GM12878 (cell line): ENCODE measurements at regions not wholly inside any gene's neighbourhood (a gene's known extent, or its start where the extent isn't known, plus 50 kb on each side); places are given as distances from the start of the nearest gene placed in this dataset.

ENCODE experiments used
- ATAC-seq: fragments of 200-7000 bp; cut with Tn5 transposase; 3 replicates; pipeline ENCODE4 v1.9.1; 2020; ENCODE audit warnings: mild to moderate bottlenecking, moderate library complexity
- BruUV-seq: library from RNA; stranded (reverse); fragments of 400-500 nt; replicated peaks from 2 replicates; lab custom pipeline; 2021; lab: Mats Ljungman, UMichigan
- CTCF ChIA-PET: fragments of 300-600 bp; sonication (Branson Sonifier 250); formaldehyde crosslinking; extraction: SDS; loops from one replicate; lab custom pipeline; 2021; ENCODE audit warnings: inconsistent platforms; lab: Yijun Ruan, JAX
- POLR2A ChIA-PET: fragments of 350-600 bp; formaldehyde crosslinking; extraction: SDS; loops from one replicate; lab custom pipeline; 2021; ENCODE audit warnings: inconsistent platforms; lab: Charles Lee
- RAD21 ChIA-PET: fragments of 300-600 bp; sonication (Branson Sonifier 250); formaldehyde crosslinking; loops from one replicate; lab custom pipeline; 2023; ENCODE audit warnings: antibody characterized with exemption; ENCODE audit not compliant: unreplicated experiment; lab: Charles Lee
- SMC1A ChIA-PET: fragments of 300-600 bp; sonication (Branson Sonifier 250); formaldehyde crosslinking; loops from one replicate; lab custom pipeline; 2023; ENCODE audit not compliant: unreplicated experiment, uncharacterized antibody; lab: Charles Lee
- DNase-seq: peaks from one replicate; pipeline ENCODE4 v3.0.0-alpha.2; 2011; ENCODE audit warnings: low read depth, low spot score
- FAIRE-seq: peaks from 3 replicates; lab custom pipeline; 2011; peaks lifted over from hg19 to GRCh38; lab: Jason Lieb, UNC
- H2AFZ ChIP-seq: 2 replicates; pipeline ENCODE4 v1.6.0; 2011; ENCODE audit warnings: low read depth, low read length, control low read depth; ENCODE audit not compliant: control insufficient read depth
- H3K27ac ChIP-seq: 2 replicates; pipeline ENCODE4 v1.5.1; 2011; ENCODE audit warnings: control low read depth; ENCODE audit not compliant: control insufficient read depth, insufficient read depth
- H3K27me3 ChIP-seq, 2 experiments: replicated peaks in 1 of 2; 2 replicates each; pipeline versions ENCODE4 v1.6.0 to v1.6.1; 2011; ENCODE audit warnings: low read length in 1 of 2; ENCODE audit not compliant: control insufficient read depth in 2 of 2, insufficient read depth in 2 of 2
- H3K36me3 ChIP-seq, 2 experiments: 2 replicates each; pipeline ENCODE4 v1.5.1; 2011; ENCODE audit warnings: low read length in 1 of 2; ENCODE audit not compliant: control insufficient read depth in 2 of 2, insufficient read depth in 2 of 2
- H3K4me1 ChIP-seq: 2 replicates; pipeline ENCODE4 v1.6.1; 2011; ENCODE audit warnings: mild to moderate bottlenecking, low read length, moderate library complexity, mixed read lengths; ENCODE audit not compliant: control insufficient read depth, insufficient read depth
- H3K4me2 ChIP-seq: 2 replicates; pipeline ENCODE4 v1.6.0; 2011; ENCODE audit warnings: control low read depth; ENCODE audit not compliant: control insufficient read depth, insufficient read depth
- H3K4me3 ChIP-seq: fragments of 200-600 bp; sonication (generic); 2 replicates; pipeline ENCODE4 v1.5.1; 2016
- H3K79me2 ChIP-seq: 2 replicates; pipeline ENCODE4 v1.6.0; 2011; ENCODE audit warnings: low read length; ENCODE audit not compliant: control insufficient read depth, insufficient read depth
- H3K9ac ChIP-seq: 2 replicates; pipeline ENCODE4 v1.8.0; 2011; ENCODE audit warnings: low read length, control low read depth, mixed read lengths; ENCODE audit not compliant: control insufficient read depth, insufficient read depth
- H3K9me3 ChIP-seq: replicated peaks from 3 replicates; pipeline ENCODE4 v1.5.1; 2011; ENCODE audit warnings: mild to moderate bottlenecking, low read length; ENCODE audit not compliant: control insufficient read depth, insufficient read depth
- H4K20me1 ChIP-seq: 2 replicates; pipeline ENCODE4 v1.6.0; 2011; ENCODE audit not compliant: control insufficient read depth, insufficient read depth
- PML ChIP-seq: IDR thresholded peaks from 2 replicates; pipeline ENCODE4 v1.6.1; 2012; ENCODE audit warnings: low read length, inconsistent platforms
- RBBP5 ChIP-seq: fragments of 200-600 bp; sonication (generic); conservative IDR thresholded peaks from 2 replicates; pipeline ENCODE4 v1.6.1; 2016
- SIX5 ChIP-seq: IDR thresholded peaks from 2 replicates; pipeline ENCODE4 v1.6.1; 2011; ENCODE audit warnings: mild to moderate bottlenecking, low read depth, low read length, moderate library complexity; ENCODE audit not compliant: severe bottlenecking
- ZNF217 ChIP-seq: fragments of 450-650 bp; IDR thresholded peaks from 2 replicates; pipeline ENCODE4 v1.6.1; 2017; ENCODE audit warnings: antibody characterized with exemption, mild to moderate bottlenecking
- ZNF24 ChIP-seq: fragments of 450-650 bp; IDR thresholded peaks from 2 replicates; pipeline ENCODE4 v1.6.1; 2017; ENCODE audit warnings: antibody characterized with exemption, mild to moderate bottlenecking
- ZSCAN29 ChIP-seq: fragments of 450-650 bp; IDR thresholded peaks from 2 replicates; pipeline ENCODE4 v1.6.1; 2017; ENCODE audit warnings: mild to moderate bottlenecking, moderate library complexity
- ZZZ3 ChIP-seq: IDR thresholded peaks from 2 replicates; pipeline ENCODE4 v1.6.1; 2011; ENCODE audit warnings: low read depth; ENCODE audit not compliant: control insufficient read depth, insufficient read length
- WGBS: methylation state at CpG from one replicate; pipeline ENCODE4 v1.1.6; 2016; ENCODE audit warnings: low lambda C conversion rate; ENCODE audit not compliant: insufficient replicate concordance, insufficient coverage; ENCODE audit errors: missing lambda C conversion rate; 5-methylcytosine and 5-hydroxymethylcytosine counted together
- in situ Hi-C: fragments of 300-500 bp; cut with MboI; formaldehyde crosslinking; loops from 9 replicates; pipeline ENCODE4 v1.14.3; 2018; ENCODE audit warnings: mixed read lengths
- intact Hi-C: fragments of 100-400 bp; cut with micrococcal nuclease; formaldehyde crosslinking; loops from one replicate; pipeline ENCODE4 v1.14.2; 2022; ENCODE audit not compliant: unreplicated experiment
- TF ChIP-seq, protein P1 (sequence below): IDR thresholded peaks from 2 replicates; pipeline ENCODE4 v1.6.1; 2012; ENCODE audit warnings: low read depth, low read length, improper control_type of control experiment
- TF ChIP-seq, protein P2 (sequence below): fragments of 450-650 bp; formaldehyde crosslinking; IDR thresholded peaks from 2 replicates; pipeline ENCODE4 v1.4.0; 2020; ENCODE audit warnings: mild to moderate bottlenecking, moderate library complexity

DNA sequence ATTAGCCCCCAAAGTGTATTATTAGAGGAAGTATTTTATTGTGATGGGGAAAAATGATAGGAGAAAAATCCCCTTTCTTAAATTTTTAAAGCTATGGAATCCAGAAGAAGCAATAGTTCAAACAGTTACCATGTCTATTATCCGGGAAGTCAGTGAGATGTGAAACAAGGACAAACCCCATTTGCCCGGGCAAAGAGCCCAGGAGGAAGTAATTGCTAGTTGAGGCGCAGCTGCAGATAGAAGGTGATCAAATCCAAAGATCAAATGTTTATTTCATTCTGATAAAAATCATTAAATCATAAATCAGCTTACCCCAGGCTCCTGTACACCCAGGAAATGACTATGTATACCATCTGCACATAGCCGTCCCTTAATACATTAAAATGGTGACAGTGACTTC, 204.0 kb upstream of the CRBN start (continued):
- TF ChIP-seq, protein P1, sequence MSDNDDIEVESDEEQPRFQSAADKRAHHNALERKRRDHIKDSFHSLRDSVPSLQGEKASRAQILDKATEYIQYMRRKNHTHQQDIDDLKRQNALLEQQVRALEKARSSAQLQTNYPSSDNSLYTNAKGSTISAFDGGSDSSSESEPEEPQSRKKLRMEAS: no peak
- no peak for TF ChIP-seq ZNF24

- ChIA-PET POLR2A (no interaction called here), RAD21 (no interaction called here), SMC1A (no interaction called here), CTCF (no interaction called here)
- WGBS: 17% methylated on average over 5 of the region's 5 CpGs
- no peak overlapping the region for H2AFZ ChIP-seq
- no peak overlapping the region for H3K4me3 ChIP-seq
- no peak overlapping the region for H3K4me2 ChIP-seq
- no peak overlapping the region for H3K9ac ChIP-seq
- DNase-seq (no peak), ATAC-seq (no peak), FAIRE-seq (no peak)
- no peaks in the 10 kb centered on the region for H3K27me3 ChIP-seq
- no peaks in the 10 kb centered on the region for H3K36me3 ChIP-seq
- H3K9me3 ChIP-seq: no peaks in the 10 kb centered on the region
- H3K4me1 ChIP-seq: no peaks in the 10 kb centered on the region
- in situ Hi-C loops (no loop called here), intact Hi-C loops (no loop called here)
- no peaks in the 10 kb centered on the region for H3K79me2 ChIP-seq
- no peak for TF ChIP-seq SIX5
- TF ChIP-seq ZZZ3: no peak
- TF ChIP-seq ZSCAN29: no peak
- no peak for TF ChIP-seq ZNF217
- no peak for TF ChIP-seq PML
- no peak overlapping the region for H3K27ac ChIP-seq
- no TSS peak for BruUV-seq
- no peaks in the 10 kb centered on the region for H4K20me1 ChIP-seq
These were observed 192.8 kb upstream of the CRBN start for GRCh38 chr3:3372210-3372777.

GRCh38 chr3:3368306-3368705, 188.8 kb upstream of the CRBN start:
- in situ Hi-C loops (no loop called here), intact Hi-C loops (no loop called here)
- FAIRE-seq (no peak), DNase-seq (no peak), ATAC-seq (no peak)
- Histone ChIP-seq H3K27me3 (no peaks in the 10 kb centered on the region), H3K4me2 (no peak overlapping the region), H3K4me1 (no peaks in the 10 kb centered on the region), H3K9me3 (no peaks in the 10 kb centered on the region), H3K4me3 (no peak overlapping the region), H2AFZ (no peak overlapping the region), H3K79me2 (no peaks in the 10 kb centered on the region), H3K36me3 (no peaks in the 10 kb centered on the region), H4K20me1 (no peaks in the 10 kb centered on the region), H3K9ac (no peak overlapping the region), H3K27ac (no peak overlapping the region)
- CTCF ChIA-PET: no interaction called here
- RAD21 ChIA-PET: no interaction called here
- 0% methylated on average over 4 of the region's 4 CpGs for WGBS
- BruUV-seq: no TSS peak
- POLR2A ChIA-PET: no interaction called here
- SMC1A ChIA-PET: no interaction called here
- no peak for TF ChIP-seq RBBP5
- TF ChIP-seq, protein P2, sequence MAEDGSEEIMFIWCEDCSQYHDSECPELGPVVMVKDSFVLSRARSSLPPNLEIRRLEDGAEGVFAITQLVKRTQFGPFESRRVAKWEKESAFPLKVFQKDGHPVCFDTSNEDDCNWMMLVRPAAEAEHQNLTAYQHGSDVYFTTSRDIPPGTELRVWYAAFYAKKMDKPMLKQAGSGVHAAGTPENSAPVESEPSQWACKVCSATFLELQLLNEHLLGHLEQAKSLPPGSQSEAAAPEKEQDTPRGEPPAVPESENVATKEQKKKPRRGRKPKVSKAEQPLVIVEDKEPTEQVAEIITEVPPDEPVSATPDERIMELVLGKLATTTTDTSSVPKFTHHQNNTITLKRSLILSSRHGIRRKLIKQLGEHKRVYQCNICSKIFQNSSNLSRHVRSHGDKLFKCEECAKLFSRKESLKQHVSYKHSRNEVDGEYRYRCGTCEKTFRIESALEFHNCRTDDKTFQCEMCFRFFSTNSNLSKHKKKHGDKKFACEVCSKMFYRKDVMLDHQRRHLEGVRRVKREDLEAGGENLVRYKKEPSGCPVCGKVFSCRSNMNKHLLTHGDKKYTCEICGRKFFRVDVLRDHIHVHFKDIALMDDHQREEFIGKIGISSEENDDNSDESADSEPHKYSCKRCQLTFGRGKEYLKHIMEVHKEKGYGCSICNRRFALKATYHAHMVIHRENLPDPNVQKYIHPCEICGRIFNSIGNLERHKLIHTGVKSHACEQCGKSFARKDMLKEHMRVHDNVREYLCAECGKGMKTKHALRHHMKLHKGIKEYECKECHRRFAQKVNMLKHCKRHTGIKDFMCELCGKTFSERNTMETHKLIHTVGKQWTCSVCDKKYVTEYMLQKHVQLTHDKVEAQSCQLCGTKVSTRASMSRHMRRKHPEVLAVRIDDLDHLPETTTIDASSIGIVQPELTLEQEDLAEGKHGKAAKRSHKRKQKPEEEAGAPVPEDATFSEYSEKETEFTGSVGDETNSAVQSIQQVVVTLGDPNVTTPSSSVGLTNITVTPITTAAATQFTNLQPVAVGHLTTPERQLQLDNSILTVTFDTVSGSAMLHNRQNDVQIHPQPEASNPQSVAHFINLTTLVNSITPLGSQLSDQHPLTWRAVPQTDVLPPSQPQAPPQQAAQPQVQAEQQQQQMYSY (CRISPR knock-in tag): no peak
